GM12874 (cell line): ENCODE measurements at regions not wholly inside any gene's neighbourhood (a gene's known extent, or its start where the extent isn't known, plus 50 kb on each side); places are given as distances from the start of the nearest gene placed in this dataset.

Experiments
- CTCF ChIP-seq: IDR thresholded peaks from 2 replicates; pipeline ENCODE4 v1.5.1; 2011; ENCODE audit warnings: low read depth, mild to moderate bottlenecking, control low read depth, low read length, moderate library complexity; ENCODE audit not compliant: insufficient read depth

GRCh38 chr3:8212794-8213193, 288.8 kb upstream of the LMCD1 start:
- no peak for TF ChIP-seq CTCF

- no peak for TF ChIP-seq CTCF
Measured at GRCh38 chr3:8213286-8213685, 288.3 kb upstream of the LMCD1 start.

GRCh38 chr3:8215821-8216220, 285.8 kb upstream of the LMCD1 start:
- no peak for TF ChIP-seq CTCF

GRCh38 chr3:8218353-8218940, 283.2 kb upstream of the LMCD1 start:
- TF ChIP-seq CTCF = no peak

GRCh38 chr3:8220291-8220690, 281.3 kb upstream of the LMCD1 start:
- no peak for TF ChIP-seq CTCF

- TF ChIP-seq CTCF = no peak
Measured at GRCh38 chr3:8223766-8224165, 277.9 kb upstream of the LMCD1 start.

GRCh38 chr3:8224941-8225340, 276.7 kb upstream of the LMCD1 start:
- no peak for TF ChIP-seq CTCF
